ENCODE measurements at regions not wholly inside any gene's neighbourhood (a gene's known extent, or its start where the extent isn't known, plus 50 kb on each side); places are given as distances from the start of the nearest gene placed in this dataset.
A peak's percentile ranks its signal among the peaks of the same experiment; 100 is the strongest.

DNA sequence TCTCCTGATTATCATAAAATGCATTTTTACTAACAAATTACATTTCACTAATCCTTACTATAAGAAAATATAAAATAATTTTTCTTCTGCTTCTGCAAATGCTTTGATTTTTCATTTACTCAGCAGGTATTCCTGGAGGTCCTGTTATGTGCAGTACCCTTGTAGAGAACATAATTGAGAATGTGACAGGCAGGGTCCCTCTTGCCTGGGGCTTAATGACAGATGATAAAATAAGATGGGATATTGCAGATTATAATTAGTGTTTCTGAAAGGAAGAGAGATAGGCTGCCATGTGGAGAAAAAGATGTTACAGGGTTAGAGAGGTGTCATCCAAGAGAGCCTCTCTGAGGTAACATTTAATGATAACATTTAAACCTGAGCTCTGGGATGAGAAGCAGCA, 128.9 kb downstream of the MAD2L1 start:
- ATAC-seq (no peak), DNase-seq (no peak), FAIRE-seq (no peak)
- Histone ChIP-seq H3K27me3 (no peaks in the 10 kb centered on the region), H3K4me3 (no peak overlapping the region), H3K36me3 (no peaks in the 10 kb centered on the region), H3K9me3 (no peaks in the 10 kb centered on the region), H3K27ac (no peak overlapping the region), H3K4me1 (no peaks in the 10 kb centered on the region)
- intact Hi-C loops (cut with DNase I): no loop called here
- no peak for TF ChIP-seq CTCF (IDR thresholded peaks at IDR 0.05)

DNA sequence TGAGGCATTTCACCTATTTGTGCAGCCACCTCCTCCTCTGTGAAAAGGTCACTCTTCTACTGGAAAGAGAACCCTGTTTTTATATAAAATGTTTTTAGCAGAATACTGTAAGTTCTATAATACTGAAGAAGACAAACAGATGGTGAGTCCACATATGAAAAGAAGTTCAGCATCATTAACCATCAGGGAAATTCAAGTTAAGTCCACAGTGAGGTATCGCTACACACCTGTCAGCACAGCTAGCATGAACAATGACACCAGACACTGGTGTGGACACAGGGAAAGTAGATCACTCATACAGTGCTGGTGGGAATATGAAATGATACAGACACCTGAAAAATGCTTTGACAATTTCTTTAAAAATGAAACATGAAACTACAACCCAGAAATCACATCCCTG, 133.0 kb downstream of the MAD2L1 start:
- no peaks in the 10 kb centered on the region for H3K9me3 ChIP-seq
- FAIRE-seq: no peak
- no peak overlapping the region for H3K27ac ChIP-seq
- no peaks in the 10 kb centered on the region for H3K27me3 ChIP-seq
- no peak for DNase-seq
- intact Hi-C loops (cut with DNase I): no loop called here
- no peaks in the 10 kb centered on the region for H3K4me1 ChIP-seq
- 88 to 89% methylated on average over 1 of the region's 1 CpG for WGBS, 2 donors
- ATAC-seq: peak in 1 of 4 donors; percentile 49
- no peak overlapping the region for H3K4me3 ChIP-seq
- TF ChIP-seq CTCF (IDR thresholded peaks at IDR 0.05): no peak
- no peaks in the 10 kb centered on the region for H3K36me3 ChIP-seq

- Histone ChIP-seq H3K36me3 (no peaks in the 10 kb centered on the region), H3K27me3 (no peaks in the 10 kb centered on the region), H3K4me3 (no peak overlapping the region), H3K9me3 (no peaks in the 10 kb centered on the region), H3K27ac (no peak overlapping the region), H3K4me1 (no peaks in the 10 kb centered on the region)
- FAIRE-seq (no peak), DNase-seq (no peak), ATAC-seq (no peak)
- intact Hi-C loops (cut with DNase I): no loop called here
- WGBS, 2 donors: 49 to 65% methylated on average over 2 of the region's 2 CpGs
- no peak for TF ChIP-seq CTCF (IDR thresholded peaks at IDR 0.05)
Measured at GRCh38 chr4:119932277-119932676, 134.4 kb downstream of the MAD2L1 start.

DNA sequence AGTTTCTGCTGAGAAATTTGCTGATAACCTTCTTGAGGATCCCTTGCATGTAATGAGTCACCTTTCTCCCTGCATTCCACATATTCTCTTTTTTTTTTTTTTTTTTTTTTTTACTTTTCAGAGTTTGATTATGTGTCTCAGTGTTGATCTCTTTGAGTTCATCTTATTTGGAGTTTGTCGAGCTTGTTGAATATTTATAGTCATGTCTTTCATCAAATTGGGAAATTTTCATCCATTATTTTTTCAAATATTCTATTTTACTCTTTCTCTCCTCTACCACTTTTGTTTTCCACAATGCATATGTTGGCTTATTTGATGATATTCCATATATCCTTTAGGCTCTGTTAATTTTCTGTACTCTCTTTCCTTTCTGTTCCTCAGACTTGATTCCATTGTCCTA, 136.1 kb downstream of the MAD2L1 start:
- 59 to 68% methylated on average over 1 of the region's 1 CpG for WGBS, 2 donors
- no peaks in the 10 kb centered on the region for H3K27me3 ChIP-seq
- intact Hi-C loops (cut with DNase I): no loop called here
- FAIRE-seq (no peak), ATAC-seq (no peak), DNase-seq (no peak)
- no peak overlapping the region for H3K27ac ChIP-seq
- H3K36me3 ChIP-seq: no peaks in the 10 kb centered on the region
- no peaks in the 10 kb centered on the region for H3K9me3 ChIP-seq
- H3K4me3 ChIP-seq: no peak overlapping the region
- TF ChIP-seq CTCF (IDR thresholded peaks at IDR 0.05): no peak
- no peaks in the 10 kb centered on the region for H3K4me1 ChIP-seq

DNA sequence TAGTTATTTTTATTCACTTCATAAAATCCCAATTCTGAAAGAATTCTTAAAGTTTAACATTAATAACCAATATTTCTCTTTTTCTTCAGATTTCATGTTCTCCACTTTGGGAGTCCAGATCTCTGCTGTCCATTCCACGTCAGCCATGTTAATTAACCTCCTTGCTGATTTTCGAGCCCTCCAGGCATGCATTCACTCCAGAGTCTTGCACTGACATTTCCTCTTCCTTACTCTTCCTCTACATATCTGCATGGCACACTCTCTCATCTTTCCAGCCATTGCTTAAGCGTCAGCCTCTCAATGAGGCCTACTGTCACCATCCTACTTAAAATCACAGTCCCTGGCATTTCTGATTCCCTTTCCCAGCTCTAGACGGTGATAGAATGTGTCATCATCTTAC, 144.8 kb downstream of the MAD2L1 start:
- intact Hi-C loops (cut with DNase I): no loop called here
- Histone ChIP-seq H3K36me3 (no peaks in the 10 kb centered on the region), H3K4me3 (no peak overlapping the region), H3K9me3 (no peaks in the 10 kb centered on the region), H3K4me1 (no peaks in the 10 kb centered on the region), H3K27ac (no peak overlapping the region), H3K27me3 (no peaks in the 10 kb centered on the region)
- DNase-seq: no peak
- TF ChIP-seq CTCF (IDR thresholded peaks at IDR 0.05): no peak
- ATAC-seq: no peak
- no peak for FAIRE-seq
- 78 to 85% methylated on average over 4 of the region's 4 CpGs for WGBS, 2 donors
